Activated T-cell treated with anti-CD3 and anti-CD28 coated beads, Interleukin-2, amount 50 U/mL, for 72 hours (primary cell): ENCODE measurements at regions not wholly inside any gene's neighbourhood (a gene's known extent, or its start where the extent isn't known, plus 50 kb on each side); places are given as distances from the start of the nearest gene placed in this dataset.

Experiments
- ATAC-seq, 2 donors: fragments of 150-1000 bp; cut with Tn5 transposase; replicated peaks in 1 of 2; 2 replicates each; pipeline ENCODE4 v1.10.0; 2021; ENCODE audit warnings: moderate library complexity in 2 of 2, mild to moderate bottlenecking in 1 of 2
- DNase-seq, 2 donors: peaks; one replicate each; pipeline ENCODE4 v3.0.0; 2021 to 2022; ENCODE audit warnings: mixed read lengths in 1 of 2
- H3K27ac Mint-ChIP-seq: one replicate; pipeline ENCODE4 v1.8.0; 2022; ENCODE audit warnings: mild to moderate bottlenecking, moderate library complexity, mixed read lengths
- H3K27me3 Mint-ChIP-seq: one replicate; pipeline ENCODE4 v1.8.0; 2022; ENCODE audit warnings: low read depth, mixed read lengths
- H3K36me3 Mint-ChIP-seq, 2 donors: one replicate each; pipeline ENCODE4 v1.8.0; 2022; ENCODE audit warnings: mixed read lengths in 2 of 2, mild to moderate bottlenecking in 1 of 2; ENCODE audit not compliant: insufficient read depth in 2 of 2
- H3K4me1 Mint-ChIP-seq: one replicate; pipeline ENCODE4 v1.8.0; 2022; ENCODE audit warnings: low read depth, mixed read lengths
- H3K4me3 Mint-ChIP-seq, 2 donors: one replicate each; pipeline ENCODE4 v1.8.0; 2022; ENCODE audit warnings: mild to moderate bottlenecking in 2 of 2, mixed read lengths in 2 of 2, moderate library complexity in 2 of 2
- H3K9me3 Mint-ChIP-seq, 2 donors: one replicate each; pipeline ENCODE4 v1.8.0; 2022; ENCODE audit warnings: mixed read lengths in 2 of 2

GRCh38 chr2:147382322-147382948, 462.4 kb upstream of the ACVR2A start:
- DNase-seq (no peak), ATAC-seq (no peak)
- H3K9me3 Mint-ChIP-seq: no peaks in the 10 kb centered on the region
- H3K4me3 Mint-ChIP-seq: no peak overlapping the region
- no peaks in the 10 kb centered on the region for H3K27me3 Mint-ChIP-seq
- H3K27ac Mint-ChIP-seq: no peak overlapping the region
- no peaks in the 10 kb centered on the region for H3K4me1 Mint-ChIP-seq
- no peaks in the 10 kb centered on the region for H3K36me3 Mint-ChIP-seq

- DNase-seq (no peak), ATAC-seq (no peak)
- Mint-ChIP-seq H3K4me3 (no peak overlapping the region), H3K36me3 (no peaks in the 10 kb centered on the region), H3K27ac (no peak overlapping the region), H3K4me1 (no peaks in the 10 kb centered on the region), H3K9me3 (no peaks in the 10 kb centered on the region), H3K27me3 (no peaks in the 10 kb centered on the region)
Measured at GRCh38 chr2:147378403-147378802, 466.4 kb upstream of the ACVR2A start.

GRCh38 chr2:147375073-147375472, 469.8 kb upstream of the ACVR2A start:
- H3K27me3 Mint-ChIP-seq: no peaks in the 10 kb centered on the region
- H3K27ac Mint-ChIP-seq: no peak overlapping the region
- H3K4me1 Mint-ChIP-seq: no peaks in the 10 kb centered on the region
- H3K9me3 Mint-ChIP-seq: no peaks in the 10 kb centered on the region
- DNase-seq (no peak), ATAC-seq (no peak)
- no peak overlapping the region for H3K4me3 Mint-ChIP-seq
- no peaks in the 10 kb centered on the region for H3K36me3 Mint-ChIP-seq

- no peaks in the 10 kb centered on the region for H3K36me3 Mint-ChIP-seq
- H3K9me3 Mint-ChIP-seq: no peaks in the 10 kb centered on the region
- H3K27ac Mint-ChIP-seq: no peak overlapping the region
- DNase-seq (no peak), ATAC-seq (no peak)
- H3K4me1 Mint-ChIP-seq: no peaks in the 10 kb centered on the region
- H3K27me3 Mint-ChIP-seq: no peaks in the 10 kb centered on the region
- no peak overlapping the region for H3K4me3 Mint-ChIP-seq
Measured at GRCh38 chr2:147374423-147374811, 470.4 kb upstream of the ACVR2A start.

- no peaks in the 10 kb centered on the region for H3K36me3 Mint-ChIP-seq
- ATAC-seq: no peak
- H3K27ac Mint-ChIP-seq: no peak overlapping the region
- no peaks in the 10 kb centered on the region for H3K4me1 Mint-ChIP-seq
- no peak overlapping the region for H3K4me3 Mint-ChIP-seq
- H3K27me3 Mint-ChIP-seq: no peaks in the 10 kb centered on the region
- peaks cover 0 to under 1% of the 10 kb centered on the region in 2 donors for H3K9me3 Mint-ChIP-seq
- no peak for DNase-seq
Measured at GRCh38 chr2:147373800-147374422, 470.9 kb upstream of the ACVR2A start.

GRCh38 chr2:147368306-147368705, 476.5 kb upstream of the ACVR2A start:
- H3K27me3 Mint-ChIP-seq: no peaks in the 10 kb centered on the region
- peaks cover 0 to 2% of the 10 kb centered on the region in 2 donors for H3K9me3 Mint-ChIP-seq
- H3K27ac Mint-ChIP-seq: no peak overlapping the region
- ATAC-seq (no peak), DNase-seq (no peak)
- H3K36me3 Mint-ChIP-seq: no peaks in the 10 kb centered on the region
- H3K4me3 Mint-ChIP-seq: no peak overlapping the region
- H3K4me1 Mint-ChIP-seq: peaks cover 7% of the 10 kb centered on the region

GRCh38 chr2:147366279-147366678, 478.6 kb upstream of the ACVR2A start:
- Mint-ChIP-seq H3K9me3 (peaks cover 0 to 2% of the 10 kb centered on the region in 2 donors), H3K4me3 (no peak overlapping the region), H3K4me1 (peaks cover 7% of the 10 kb centered on the region), H3K27me3 (no peaks in the 10 kb centered on the region), H3K27ac (no peak overlapping the region), H3K36me3 (no peaks in the 10 kb centered on the region)
- ATAC-seq (no peak), DNase-seq (no peak)

GRCh38 chr2:147365622-147366021, 479.2 kb upstream of the ACVR2A start:
- Mint-ChIP-seq H3K36me3 (no peaks in the 10 kb centered on the region), H3K27me3 (no peaks in the 10 kb centered on the region), H3K27ac (no peak overlapping the region), H3K4me1 (peaks cover 7% of the 10 kb centered on the region), H3K9me3 (peaks cover 0 to 2% of the 10 kb centered on the region in 2 donors), H3K4me3 (no peak overlapping the region)
- DNase-seq: no peak
- ATAC-seq: no peak

GRCh38 chr2:147364597-147364996, 480.2 kb upstream of the ACVR2A start:
- Mint-ChIP-seq H3K4me3 (peak overlapping the region; percentile 15 to 54), H3K4me1 (peaks cover 7% of the 10 kb centered on the region), H3K27ac (peak overlapping the region; percentile 6), H3K9me3 (peaks cover 0 to 2% of the 10 kb centered on the region in 2 donors), H3K36me3 (no peaks in the 10 kb centered on the region), H3K27me3 (no peaks in the 10 kb centered on the region)
- DNase-seq (no peak), ATAC-seq (no peak)

- no peak for DNase-seq
- Mint-ChIP-seq H3K27me3 (no peaks in the 10 kb centered on the region), H3K27ac (no peak overlapping the region), H3K9me3 (no peaks in the 10 kb centered on the region), H3K4me3 (no peak overlapping the region), H3K4me1 (peaks cover 7% of the 10 kb centered on the region), H3K36me3 (no peaks in the 10 kb centered on the region)
- ATAC-seq: no peak
Measured at GRCh38 chr2:147363181-147363580, 481.6 kb upstream of the ACVR2A start.

GRCh38 chr2:147358375-147358774, 486.5 kb upstream of the ACVR2A start:
- DNase-seq (no peak), ATAC-seq (no peak)
- H3K4me1 Mint-ChIP-seq: no peaks in the 10 kb centered on the region
- no peaks in the 10 kb centered on the region for H3K27me3 Mint-ChIP-seq
- no peak overlapping the region for H3K4me3 Mint-ChIP-seq
- H3K27ac Mint-ChIP-seq: no peak overlapping the region
- H3K36me3 Mint-ChIP-seq: no peaks in the 10 kb centered on the region
- H3K9me3 Mint-ChIP-seq: no peaks in the 10 kb centered on the region

- no peaks in the 10 kb centered on the region for H3K9me3 Mint-ChIP-seq
- DNase-seq (no peak), ATAC-seq (no peak)
- H3K36me3 Mint-ChIP-seq: no peaks in the 10 kb centered on the region
- H3K27me3 Mint-ChIP-seq: no peaks in the 10 kb centered on the region
- H3K27ac Mint-ChIP-seq: no peak overlapping the region
- no peak overlapping the region for H3K4me3 Mint-ChIP-seq
- H3K4me1 Mint-ChIP-seq: no peaks in the 10 kb centered on the region
Measured at GRCh38 chr2:147356157-147356556, 488.7 kb upstream of the ACVR2A start.

GRCh38 chr2:147355706-147356105, 489.1 kb upstream of the ACVR2A start:
- Mint-ChIP-seq H3K36me3 (no peaks in the 10 kb centered on the region), H3K4me1 (no peaks in the 10 kb centered on the region), H3K9me3 (no peaks in the 10 kb centered on the region), H3K27me3 (no peaks in the 10 kb centered on the region), H3K27ac (no peak overlapping the region), H3K4me3 (no peak overlapping the region)
- ATAC-seq (no peak), DNase-seq (no peak)

GRCh38 chr2:147353072-147353381, 491.8 kb upstream of the ACVR2A start:
- H3K27ac Mint-ChIP-seq: no peak overlapping the region
- no peak for DNase-seq
- no peak overlapping the region for H3K4me3 Mint-ChIP-seq
- H3K4me1 Mint-ChIP-seq: no peaks in the 10 kb centered on the region
- H3K9me3 Mint-ChIP-seq: no peaks in the 10 kb centered on the region
- no peak for ATAC-seq
- no peaks in the 10 kb centered on the region for H3K36me3 Mint-ChIP-seq
- H3K27me3 Mint-ChIP-seq: no peaks in the 10 kb centered on the region
